ENCODE measurements at regions not wholly inside any gene's neighbourhood (a gene's known extent, or its start where the extent isn't known, plus 50 kb on each side); places are given as distances from the start of the nearest gene placed in this dataset.
A peak's percentile ranks its signal among the peaks of the same experiment; 100 is the strongest.

GRCh38 chr1:212225871-212226302 lies 59.3 kb upstream of the PPP2R5A start:
- DNase-seq (ENCODE audit: low spot score), result no peak

GRCh38 chr1:212226467-212226866 lies 58.7 kb upstream of the PPP2R5A start:
- DNase-seq (ENCODE audit: low spot score), result no peak

GRCh38 chr1:212228076-212228475 lies 57.1 kb upstream of the PPP2R5A start:
- DNase-seq (ENCODE audit: low spot score), result no peak

- no peak for DNase-seq (ENCODE audit: low spot score)
Observed at GRCh38 chr1:212228591-212229119, 56.6 kb upstream of the PPP2R5A start.

GRCh38 chr1:212229654-212230053 lies 55.6 kb upstream of the PPP2R5A start:
- no peak for DNase-seq (ENCODE audit: low spot score)

GRCh38 chr1:212230329-212230728 lies 54.9 kb upstream of the PPP2R5A start:
- DNase-seq (ENCODE audit: low spot score), result no peak

GRCh38 chr1:212231372-212231771 lies 53.8 kb upstream of the PPP2R5A start:
- DNase-seq (ENCODE audit: low spot score), result no peak

GRCh38 chr1:212232090-212232489 lies 53.1 kb upstream of the PPP2R5A start:
- DNase-seq (ENCODE audit: low spot score), result no peak

GRCh38 chr1:212233321-212233720 lies 51.9 kb upstream of the PPP2R5A start:
- no peak for DNase-seq (ENCODE audit: low spot score)

- peak; percentile 87 for DNase-seq (ENCODE audit: low spot score)
Observed at GRCh38 chr1:212234431-212235395, 50.5 kb upstream of the PPP2R5A start.
